Loucy (cell line): ENCODE measurements at regions not wholly inside any gene's neighbourhood (a gene's known extent, or its start where the extent isn't known, plus 50 kb on each side); places are given as distances from the start of the nearest gene placed in this dataset.

Source experiments
- H2AFZ ChIP-seq: fragments of 200-600 bp; sonication (generic); 2 replicates; pipeline ENCODE4 v1.6.0; 2016; ENCODE audit warnings: antibody characterized with exemption, mild to moderate bottlenecking, low read length, moderate library complexity
- H3F3A ChIP-seq: fragments of 200-600 bp; 2 replicates; pipeline ENCODE4 v1.6.0; 2016; ENCODE audit warnings: antibody characterized with exemption, low read depth, mild to moderate bottlenecking
- H3K27me3 ChIP-seq: fragments of 200-600 bp; sonication (generic); 2 replicates; pipeline ENCODE4 v1.6.1; 2014; ENCODE audit warnings: low read length, mild to moderate bottlenecking; ENCODE audit not compliant: insufficient read depth, poor library complexity, severe bottlenecking
- H3K36me3 ChIP-seq: fragments of 200-600 bp; sonication (generic); 2 replicates; pipeline ENCODE4 v1.6.1; 2016; ENCODE audit warnings: low read length; ENCODE audit not compliant: insufficient read depth
- H3K4me1 ChIP-seq: fragments of 200-600 bp; sonication (generic); 2 replicates; pipeline ENCODE4 v1.5.1; 2014; ENCODE audit warnings: low read length, mild to moderate bottlenecking; ENCODE audit not compliant: insufficient read depth, poor library complexity, severe bottlenecking
- H3K4me2 ChIP-seq: fragments of 200-600 bp; sonication (generic); 2 replicates; pipeline ENCODE4 v1.6.0; 2014; ENCODE audit warnings: antibody characterized with exemption, low read length, low read depth, mild to moderate bottlenecking; ENCODE audit not compliant: poor library complexity, severe bottlenecking
- H3K4me3 ChIP-seq: fragments of 200-600 bp; sonication (generic); 2 replicates; pipeline ENCODE4 v1.5.1; 2014; ENCODE audit warnings: low read length, mild to moderate bottlenecking, mixed read lengths; ENCODE audit not compliant: poor library complexity, severe bottlenecking
- H3K79me2 ChIP-seq: fragments of 200-600 bp; sonication (generic); 2 replicates; pipeline ENCODE4 v1.6.1; 2014; ENCODE audit warnings: low read length; ENCODE audit not compliant: insufficient read depth
- H3K9ac ChIP-seq: fragments of 200-600 bp; sonication (generic); 2 replicates; pipeline ENCODE4 v1.6.0; 2014; ENCODE audit warnings: mild to moderate bottlenecking, low read depth, low read length, moderate library complexity; ENCODE audit not compliant: poor library complexity, severe bottlenecking
- H3K9me2 ChIP-seq: fragments of 200-600 bp; sonication (generic); replicated peaks from 2 replicates; pipeline ENCODE4 v1.6.1; 2016; ENCODE audit warnings: low read depth, low read length, mixed read lengths
- H3K9me3 ChIP-seq: fragments of 200-600 bp; sonication (generic); 2 replicates; pipeline ENCODE4 v1.6.1; 2014; ENCODE audit warnings: mild to moderate bottlenecking, antibody characterized with exemption, low read length, low read depth; ENCODE audit not compliant: insufficient read depth
- H4K20me1 ChIP-seq: fragments of 200-600 bp; sonication (generic); 2 replicates; pipeline ENCODE4 v1.6.0; 2014; ENCODE audit warnings: antibody characterized with exemption, low read length, mild to moderate bottlenecking; ENCODE audit not compliant: insufficient read depth, poor library complexity, severe bottlenecking
- EZH2phosphoT487 ChIP-seq: fragments of 200-600 bp; IDR thresholded peaks from 2 replicates; pipeline ENCODE4 v1.6.1; 2018; ENCODE audit warnings: antibody characterized with exemption, mild to moderate bottlenecking, moderate library complexity, borderline replicate concordance
- TF ChIP-seq, protein P1 (sequence below): fragments of 200-600 bp; sonication (generic); conservative IDR thresholded peaks from 2 replicates; pipeline ENCODE4 v1.5.1; 2014; ENCODE audit warnings: mild to moderate bottlenecking, antibody characterized with exemption, low read length

- Histone ChIP-seq H3K9ac (no peak overlapping the region), H3K79me2 (no peaks in the 10 kb centered on the region), H3K9me2 (no peaks in the 10 kb centered on the region), H3K36me3 (no peaks in the 10 kb centered on the region), H3K9me3 (no peaks in the 10 kb centered on the region), H4K20me1 (no peaks in the 10 kb centered on the region), H3K4me3 (no peak overlapping the region), H3K27me3 (no peaks in the 10 kb centered on the region), H3F3A (no peaks in the 10 kb centered on the region), H3K4me1 (no peaks in the 10 kb centered on the region), H2AFZ (no peak overlapping the region), H3K4me2 (no peak overlapping the region)
- TF ChIP-seq EZH2phosphoT487: no peak
- TF ChIP-seq, protein P1, sequence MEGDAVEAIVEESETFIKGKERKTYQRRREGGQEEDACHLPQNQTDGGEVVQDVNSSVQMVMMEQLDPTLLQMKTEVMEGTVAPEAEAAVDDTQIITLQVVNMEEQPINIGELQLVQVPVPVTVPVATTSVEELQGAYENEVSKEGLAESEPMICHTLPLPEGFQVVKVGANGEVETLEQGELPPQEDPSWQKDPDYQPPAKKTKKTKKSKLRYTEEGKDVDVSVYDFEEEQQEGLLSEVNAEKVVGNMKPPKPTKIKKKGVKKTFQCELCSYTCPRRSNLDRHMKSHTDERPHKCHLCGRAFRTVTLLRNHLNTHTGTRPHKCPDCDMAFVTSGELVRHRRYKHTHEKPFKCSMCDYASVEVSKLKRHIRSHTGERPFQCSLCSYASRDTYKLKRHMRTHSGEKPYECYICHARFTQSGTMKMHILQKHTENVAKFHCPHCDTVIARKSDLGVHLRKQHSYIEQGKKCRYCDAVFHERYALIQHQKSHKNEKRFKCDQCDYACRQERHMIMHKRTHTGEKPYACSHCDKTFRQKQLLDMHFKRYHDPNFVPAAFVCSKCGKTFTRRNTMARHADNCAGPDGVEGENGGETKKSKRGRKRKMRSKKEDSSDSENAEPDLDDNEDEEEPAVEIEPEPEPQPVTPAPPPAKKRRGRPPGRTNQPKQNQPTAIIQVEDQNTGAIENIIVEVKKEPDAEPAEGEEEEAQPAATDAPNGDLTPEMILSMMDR: no peak
Measured at GRCh38 chr5:152177626-152178349, 227.3 kb downstream of the NMUR2 start.

DNA sequence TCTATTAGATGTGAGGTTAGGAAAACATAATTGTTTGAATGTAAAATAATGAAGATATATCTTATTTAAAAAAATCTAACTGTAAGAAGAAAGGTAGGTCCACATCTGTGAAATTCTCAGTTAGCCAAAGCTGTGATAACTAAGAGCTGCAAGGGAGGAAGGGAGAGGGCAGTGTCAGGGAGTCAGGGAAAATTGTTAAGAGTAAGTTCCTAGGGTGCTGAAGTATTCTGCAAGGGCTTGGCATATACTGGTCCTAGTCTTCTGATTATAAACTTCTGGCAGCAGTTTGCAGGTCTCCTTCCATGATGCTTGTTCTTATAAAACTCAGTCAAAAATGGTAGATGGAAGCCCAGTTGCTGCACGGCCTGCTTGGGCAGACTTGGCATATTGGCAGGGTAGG is 233.2 kb downstream of the NMUR2 start:
- H3K4me3 ChIP-seq: no peak overlapping the region

GRCh38 chr5:152170350-152170749 is 234.7 kb downstream of the NMUR2 start:
- H3K9me3 ChIP-seq: no peaks in the 10 kb centered on the region
- H2AFZ ChIP-seq: no peak overlapping the region
- no peaks in the 10 kb centered on the region for H3K27me3 ChIP-seq
- H3K4me2 ChIP-seq: no peak overlapping the region
- TF ChIP-seq, protein P1: no peak
- TF ChIP-seq EZH2phosphoT487: no peak
- no peaks in the 10 kb centered on the region for H3F3A ChIP-seq
- H3K4me3 ChIP-seq: no peak overlapping the region
- no peaks in the 10 kb centered on the region for H3K36me3 ChIP-seq
- H3K79me2 ChIP-seq: no peaks in the 10 kb centered on the region
- H4K20me1 ChIP-seq: no peaks in the 10 kb centered on the region
- no peak overlapping the region for H3K9ac ChIP-seq
- H3K4me1 ChIP-seq: no peaks in the 10 kb centered on the region
- H3K9me2 ChIP-seq: no peaks in the 10 kb centered on the region

More for the DNA sequence above, 233.2 kb downstream of the NMUR2 start:
- H2AFZ ChIP-seq: no peak overlapping the region
- no peaks in the 10 kb centered on the region for H3K9me2 ChIP-seq
- H3F3A ChIP-seq: no peaks in the 10 kb centered on the region
- H3K36me3 ChIP-seq: no peaks in the 10 kb centered on the region
- TF ChIP-seq EZH2phosphoT487: no peak
- TF ChIP-seq, protein P1: no peak
- no peaks in the 10 kb centered on the region for H3K4me1 ChIP-seq
- no peaks in the 10 kb centered on the region for H3K9me3 ChIP-seq
- no peaks in the 10 kb centered on the region for H3K79me2 ChIP-seq
- no peak overlapping the region for H3K9ac ChIP-seq
- no peak overlapping the region for H3K4me2 ChIP-seq
- no peaks in the 10 kb centered on the region for H4K20me1 ChIP-seq
- H3K27me3 ChIP-seq: no peaks in the 10 kb centered on the region
